LoVo (cell line): ENCODE measurements at regions not wholly inside any gene's neighbourhood (a gene's known extent, or its start where the extent isn't known, plus 50 kb on each side); places are given as distances from the start of the nearest gene placed in this dataset.

Experiments used
- DNase-seq: peaks from one replicate; pipeline ENCODE4 v3.0.0-alpha.2; 2016; ENCODE audit warnings: low spot score

DNA sequence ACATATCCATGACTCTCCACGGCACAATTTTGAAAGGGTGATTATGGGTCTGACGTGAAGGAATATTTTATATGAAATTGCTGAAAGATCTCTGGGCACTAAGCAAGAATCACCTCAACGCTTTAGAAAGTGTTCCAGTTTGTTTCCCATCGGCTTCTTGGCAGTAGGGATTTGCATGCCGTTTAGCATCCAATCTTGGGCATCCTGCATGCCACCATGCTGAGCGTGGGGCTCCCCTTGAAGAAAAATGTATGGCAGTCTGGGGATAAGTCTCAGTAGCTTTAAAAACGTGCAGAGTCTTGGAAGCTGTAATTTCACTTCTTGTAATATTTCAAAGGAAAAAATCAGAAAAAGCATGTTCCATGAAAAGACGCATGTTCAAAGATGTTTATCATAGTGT lies 151.7 kb downstream of the DMRT2 start:
- no peak for DNase-seq

DNA sequence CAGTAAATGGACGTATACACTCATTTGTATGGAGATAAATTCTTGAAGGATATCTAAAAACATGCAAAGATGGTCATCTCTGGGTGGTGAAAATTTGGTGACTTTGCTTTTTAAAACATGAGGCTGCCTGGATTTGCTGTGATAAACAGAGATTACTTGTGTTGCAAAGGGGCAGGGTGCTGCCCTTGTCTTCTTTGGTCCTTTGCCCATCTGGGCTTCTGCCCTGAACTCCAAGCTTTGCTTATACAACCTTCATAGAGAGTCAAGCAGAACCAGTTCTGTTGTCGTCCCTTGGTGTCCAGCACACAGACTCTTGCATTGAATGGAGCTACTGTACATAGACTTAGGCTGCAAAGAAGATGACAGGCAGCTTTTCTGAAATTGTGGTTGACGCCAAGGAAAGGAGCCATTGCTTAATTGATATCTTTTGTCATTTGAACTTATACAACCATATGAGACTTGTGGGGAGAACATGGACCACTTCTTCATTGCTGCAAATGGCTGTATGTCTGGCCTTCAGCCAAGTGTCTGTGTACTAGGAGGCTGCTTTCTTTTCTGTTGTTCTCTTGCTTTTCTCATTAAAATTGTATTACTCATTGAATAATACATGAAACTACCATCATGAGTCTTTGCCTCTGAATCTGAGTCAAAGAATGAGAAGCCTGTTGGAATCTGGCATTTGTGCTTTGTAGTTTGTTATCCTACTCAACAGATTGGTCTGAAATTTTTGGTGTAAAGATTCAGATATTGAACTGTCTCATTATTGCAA lies 152.5 kb downstream of the DMRT2 start:
- no peak for DNase-seq

DNA sequence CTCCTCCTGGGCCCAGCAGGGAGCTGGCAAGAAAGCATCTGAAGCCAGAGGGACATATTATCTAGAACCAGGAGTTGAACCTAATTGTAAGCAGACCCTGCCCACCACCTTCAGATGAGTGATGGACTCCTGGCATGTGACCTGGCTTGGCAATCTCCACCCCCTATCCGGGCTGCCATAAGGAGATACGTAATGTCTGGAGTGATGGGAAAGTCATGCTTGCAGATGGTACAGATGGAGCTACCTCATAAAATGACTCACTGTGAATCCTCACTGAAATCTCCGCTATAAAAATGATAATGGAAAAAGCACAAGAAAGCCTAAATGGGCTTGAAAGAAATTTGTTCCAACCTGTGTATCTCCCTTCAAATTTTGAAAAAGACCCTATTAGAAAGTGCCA lies 157.5 kb downstream of the DMRT2 start:
- DNase-seq, result no peak

DNA sequence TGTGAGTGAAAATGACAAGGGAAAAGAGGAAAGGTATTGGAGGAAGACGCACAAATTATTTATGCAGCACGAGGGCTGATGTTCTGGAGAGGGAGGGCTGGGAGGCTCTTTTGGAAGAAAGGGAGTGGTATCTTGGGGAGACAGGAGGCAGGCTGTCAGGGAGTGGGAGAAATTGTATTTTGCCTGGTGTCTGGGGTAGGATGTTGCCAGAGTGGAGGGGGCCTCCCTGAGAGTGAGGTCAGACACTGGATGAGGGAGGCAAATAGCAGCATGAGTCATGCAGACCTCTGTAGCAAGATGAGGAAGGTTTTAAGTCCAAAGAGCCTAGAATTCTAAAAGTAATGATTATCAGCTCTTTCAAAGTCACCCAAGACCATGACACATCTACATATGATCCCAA lies 158.0 kb downstream of the DMRT2 start:
- DNase-seq, result no peak

DNA sequence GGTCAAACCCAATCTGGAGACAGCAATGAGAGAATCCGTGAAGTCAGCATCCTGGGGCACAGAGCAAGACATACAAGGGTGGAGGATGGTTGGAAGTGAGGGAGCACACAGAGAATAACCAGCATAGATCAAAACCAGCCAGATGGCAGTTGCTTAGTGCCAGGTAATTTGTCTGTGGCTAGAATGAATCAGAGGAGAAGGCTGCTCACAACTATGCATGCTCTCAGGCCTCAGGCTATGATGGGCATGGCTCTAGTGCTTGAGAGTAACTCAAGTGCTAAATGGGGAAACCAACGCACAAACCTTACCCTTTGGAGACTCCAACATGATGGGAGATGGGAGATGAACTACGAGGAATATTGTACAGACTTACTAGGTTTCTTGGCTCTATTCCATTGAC lies 160.8 kb downstream of the DMRT2 start:
- no peak for DNase-seq

DNA sequence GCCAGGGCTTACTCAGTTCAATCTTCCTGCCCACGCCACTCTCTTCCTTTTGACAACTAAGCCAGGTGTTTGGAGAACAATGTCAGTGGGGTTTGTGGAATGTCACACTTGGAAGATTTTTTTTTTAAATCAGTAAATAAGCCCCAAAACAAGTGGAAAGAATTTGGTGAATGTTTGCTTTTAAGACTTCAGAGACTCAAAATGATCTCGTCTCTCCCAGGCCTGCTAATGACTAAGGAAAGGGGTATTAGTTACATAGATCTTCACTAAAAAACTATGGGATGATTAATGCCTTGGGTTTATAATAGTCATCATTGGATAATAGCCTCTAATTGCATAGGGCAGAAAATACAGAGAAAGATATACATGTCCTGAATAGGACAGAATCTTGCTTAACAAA lies 166.4 kb downstream of the DMRT2 start:
- no peak for DNase-seq

DNA sequence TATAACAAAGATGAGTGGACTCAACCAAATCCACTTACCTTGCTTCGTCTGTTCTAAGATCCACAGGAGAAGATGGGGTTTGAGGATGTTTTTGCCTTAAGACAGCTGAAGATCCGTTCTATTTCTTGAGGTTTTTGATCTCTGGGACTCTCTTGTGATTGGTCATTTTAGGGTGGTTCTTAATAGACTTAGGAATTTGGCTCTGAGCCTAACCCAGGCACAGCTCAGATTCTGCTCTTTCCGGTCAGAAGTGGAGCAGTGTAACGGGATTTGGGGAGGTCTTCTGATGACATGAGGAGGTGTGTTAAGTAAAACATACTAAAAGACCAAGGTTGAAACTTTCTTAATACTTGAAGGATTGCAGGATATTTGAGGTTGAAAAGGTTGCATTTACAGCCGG lies 166.9 kb downstream of the DMRT2 start:
- DNase-seq, result no peak

DNA sequence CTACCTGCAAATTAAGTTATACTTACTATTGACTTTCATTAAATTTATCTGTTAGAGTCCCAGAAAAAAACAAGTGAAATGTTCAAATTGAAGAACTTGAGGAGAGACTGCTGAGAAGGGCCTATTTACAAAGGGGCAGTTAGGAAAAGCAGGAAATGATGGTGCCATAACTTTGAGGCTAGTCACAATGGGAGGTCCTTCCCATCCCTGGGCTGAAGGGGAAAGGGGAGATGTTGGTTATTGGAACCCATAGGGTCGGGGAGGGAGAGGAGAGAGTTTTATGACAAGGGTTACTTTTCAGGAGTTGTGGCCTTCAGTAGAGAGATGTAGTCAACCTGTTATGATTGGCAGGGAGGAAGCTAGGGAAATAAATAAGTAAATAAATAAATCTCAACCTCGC lies 169.1 kb downstream of the DMRT2 start:
- DNase-seq, result no peak

DNA sequence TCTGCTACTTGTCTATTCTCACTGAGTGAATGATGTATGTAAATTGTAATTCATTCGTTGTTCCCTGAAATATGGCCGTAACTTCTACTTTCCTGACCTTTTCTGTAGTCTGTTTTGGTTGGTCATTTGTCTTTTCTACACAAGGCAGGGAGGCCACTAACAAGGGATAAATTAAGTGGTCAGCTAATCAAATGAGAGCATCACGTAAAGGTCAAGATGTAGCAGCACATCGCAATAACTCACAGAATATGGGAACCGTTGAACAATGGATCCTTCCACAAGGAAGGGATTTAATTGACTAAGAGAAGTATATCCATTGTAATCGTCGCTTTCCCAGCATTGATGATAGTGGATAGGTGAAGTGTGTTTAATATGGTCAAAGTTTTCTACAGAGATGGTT lies 171.1 kb downstream of the DMRT2 start:
- DNase-seq, result no peak

DNA sequence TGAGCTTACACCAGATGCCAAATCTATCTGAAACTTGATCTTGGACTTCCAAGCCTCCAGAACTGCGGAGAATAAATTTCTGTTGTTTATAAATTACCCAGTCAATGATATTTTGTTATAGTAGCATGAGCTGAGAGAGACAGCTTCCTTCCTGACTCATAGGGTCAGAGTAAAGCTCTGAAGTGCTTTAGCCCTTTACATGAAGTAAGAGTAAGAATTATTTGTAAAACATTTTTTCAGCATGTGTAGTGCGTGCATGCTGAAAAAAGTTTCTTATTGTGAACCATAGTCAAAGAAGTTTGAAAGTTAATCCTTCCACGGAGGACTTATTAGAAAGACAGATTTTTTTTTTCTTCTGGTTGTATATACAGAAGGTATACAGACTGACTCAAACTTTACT lies 172.4 kb downstream of the DMRT2 start:
- no peak for DNase-seq

DNA sequence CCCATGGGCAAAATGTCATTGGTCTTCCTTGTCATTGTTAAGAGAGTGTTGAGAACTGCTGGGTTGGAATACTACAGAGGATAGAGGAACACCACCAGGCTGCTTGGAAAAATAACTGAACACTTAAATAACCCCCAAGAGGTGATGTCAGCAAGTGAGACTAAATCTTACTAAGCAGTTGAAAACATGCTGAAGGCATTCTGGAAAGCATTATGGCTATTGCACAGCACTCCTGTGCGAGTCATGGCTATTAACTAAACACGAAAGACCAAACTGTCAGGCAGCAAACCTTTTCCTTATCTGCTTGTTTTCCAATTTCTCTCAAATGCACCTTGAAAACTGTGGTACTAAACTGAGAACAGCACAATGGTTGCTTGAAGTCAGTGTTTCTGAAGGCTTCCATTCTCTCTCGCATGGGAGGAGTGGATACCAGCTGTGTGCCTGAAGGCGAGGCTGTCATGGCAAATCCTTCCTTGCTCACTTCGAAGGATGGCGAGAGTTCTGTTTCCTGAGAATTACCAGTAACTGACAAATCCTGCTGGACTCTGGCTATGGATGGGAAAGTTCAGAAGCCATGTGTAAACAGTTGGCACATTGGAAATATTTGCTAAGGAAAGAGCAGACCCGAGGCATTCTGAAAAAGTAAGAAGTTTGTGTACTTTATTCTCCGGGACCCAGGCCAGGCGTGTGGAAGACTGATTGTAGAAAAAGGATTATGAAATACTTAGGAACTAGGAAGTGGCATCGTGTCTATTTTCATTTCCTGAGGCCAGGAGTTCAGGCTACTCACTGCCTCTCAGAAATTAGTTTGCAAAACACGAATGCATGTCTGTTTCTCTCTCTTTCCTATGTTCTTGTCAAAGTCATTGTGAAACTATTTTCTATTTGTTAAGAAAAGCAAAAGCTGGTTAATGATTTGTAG lies 182.1 kb downstream of the DMRT2 start:
- no peak for DNase-seq

DNA sequence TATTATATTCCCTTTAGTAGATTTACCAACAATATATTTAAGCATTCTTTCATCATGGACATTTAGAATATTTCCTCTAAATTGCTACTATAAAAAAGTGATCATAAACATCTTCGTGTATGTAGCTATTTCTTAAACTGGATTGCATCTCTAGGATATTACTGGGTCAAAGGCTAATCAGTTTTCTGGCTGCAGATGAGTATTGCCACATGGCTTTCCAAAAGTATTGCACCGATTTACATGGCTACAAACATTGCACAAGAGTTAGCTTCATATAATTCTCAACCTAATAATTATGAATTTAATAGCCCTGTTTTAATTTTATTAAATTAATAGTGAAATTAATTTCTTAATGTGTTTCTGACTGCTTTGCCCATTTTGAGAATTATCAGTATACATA lies 183.4 kb downstream of the DMRT2 start:
- DNase-seq, result no peak

DNA sequence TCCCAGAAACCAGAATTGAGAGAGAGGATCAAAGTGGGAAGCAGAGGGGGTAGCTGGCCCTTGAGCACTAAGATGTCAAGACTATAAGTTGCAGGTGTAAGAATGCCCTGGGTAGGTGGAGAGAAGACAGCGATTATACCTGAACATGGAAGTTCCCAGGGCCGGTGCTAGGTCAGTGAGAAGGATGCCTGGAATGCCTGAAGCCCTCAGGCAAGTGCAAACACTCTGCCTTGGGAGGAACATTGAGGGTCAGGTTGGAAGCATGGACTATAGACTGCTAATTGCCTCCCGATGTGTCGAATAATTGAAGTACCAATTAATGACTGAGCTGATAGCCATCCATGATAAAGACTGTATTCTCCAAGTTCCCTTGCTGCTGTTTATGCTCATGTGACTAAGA lies 185.5 kb downstream of the DMRT2 start:
- no peak for DNase-seq

DNA sequence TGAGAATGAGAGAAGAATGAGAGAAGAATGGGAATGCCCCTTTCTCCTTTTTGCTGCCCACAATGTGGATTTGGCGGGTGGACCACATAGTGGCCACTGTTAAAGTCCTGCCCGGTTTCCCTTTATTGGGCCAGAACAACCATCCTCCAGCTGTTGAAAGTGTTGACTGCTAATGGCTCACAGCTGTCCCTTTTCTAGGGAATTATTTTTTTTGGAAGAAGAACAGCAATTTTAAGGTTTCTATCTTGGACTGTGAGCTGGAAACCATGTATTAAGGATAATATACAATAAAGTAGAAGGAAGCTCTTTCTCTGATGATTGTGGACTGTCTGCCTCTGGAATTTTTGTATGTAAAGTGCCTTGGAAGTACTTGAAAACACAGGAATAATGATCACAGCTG lies 185.9 kb downstream of the DMRT2 start:
- DNase-seq, result no peak

DNA sequence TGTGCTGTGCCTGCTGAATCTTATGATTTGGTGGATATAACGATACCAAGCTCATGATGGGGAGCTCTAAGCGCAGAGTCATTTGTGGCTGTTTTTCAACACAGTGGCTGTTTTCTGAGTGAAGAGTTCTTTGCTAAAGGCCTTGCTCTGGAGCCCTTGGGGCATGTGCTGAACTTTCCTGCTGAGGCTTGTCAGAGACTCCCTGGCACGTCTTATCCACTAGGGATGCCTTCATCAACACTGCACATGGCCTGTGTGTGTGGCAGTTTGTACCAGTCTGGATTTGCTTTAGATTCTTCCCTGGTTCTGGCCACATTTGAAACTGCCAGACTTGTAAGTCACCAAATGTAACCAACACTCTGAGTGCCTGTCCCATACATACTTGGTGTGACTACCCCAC lies 188.2 kb downstream of the DMRT2 start:
- DNase-seq, result no peak

DNA sequence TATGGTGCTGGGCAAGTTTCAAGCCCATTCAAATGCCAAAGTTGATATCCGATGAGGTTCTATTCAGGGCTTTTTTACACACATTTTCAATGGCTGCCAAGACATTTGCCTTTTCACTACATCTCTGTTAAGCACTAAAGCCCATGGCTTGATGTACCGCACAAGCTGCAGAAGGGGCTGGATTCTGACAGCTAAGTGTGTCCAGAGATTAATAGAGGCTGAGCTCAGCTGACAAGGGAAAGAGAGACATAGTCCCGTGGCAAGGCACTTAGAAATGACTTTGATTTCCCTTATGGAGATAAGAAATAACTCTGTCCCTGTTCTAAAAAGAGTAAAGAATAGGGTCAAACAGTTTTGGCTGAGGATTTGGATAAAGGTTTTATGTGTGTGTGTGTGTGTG lies 198.6 kb downstream of the DMRT2 start:
- DNase-seq, result no peak

DNA sequence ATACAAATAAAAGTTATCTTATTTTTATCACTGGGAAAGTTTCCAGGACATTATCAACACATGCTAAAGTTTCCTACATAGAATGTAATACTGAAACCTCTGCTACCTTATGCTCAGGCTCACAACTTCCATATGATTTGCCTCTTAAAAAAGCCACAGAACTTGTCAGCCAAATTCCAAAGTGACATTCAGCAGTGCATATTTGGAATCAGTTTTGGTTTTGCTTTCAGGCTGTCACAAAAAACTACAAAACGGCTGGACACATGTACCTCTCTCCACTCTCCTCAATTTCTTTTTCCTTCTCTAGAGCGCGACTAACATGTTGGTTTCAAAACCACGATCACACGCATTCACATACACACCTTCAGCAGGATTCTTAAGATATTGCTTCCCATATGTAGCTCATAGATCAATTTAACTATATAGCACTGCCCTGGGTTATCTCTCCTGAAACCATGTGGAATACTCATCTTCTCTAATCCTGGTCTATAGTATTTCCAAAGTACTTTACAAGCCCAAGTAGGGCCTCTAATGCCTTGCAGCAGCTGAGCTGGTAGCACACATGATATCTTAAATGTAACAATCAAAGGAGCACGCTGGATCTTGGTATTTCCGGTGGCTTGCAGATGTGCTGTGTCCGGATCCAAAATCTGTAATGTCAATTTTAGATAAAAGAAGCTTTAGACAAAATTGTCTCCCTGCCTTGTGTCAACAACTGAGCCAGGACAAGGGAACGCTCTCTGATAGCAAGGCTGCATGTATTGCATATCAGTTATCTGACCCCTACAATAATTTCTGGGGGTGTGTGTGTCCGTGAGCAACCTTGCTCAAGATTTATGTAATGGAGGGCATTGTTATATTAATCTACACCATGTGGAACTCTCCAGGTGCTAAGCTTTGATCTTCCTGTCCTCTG lies 203.2 kb downstream of the DMRT2 start:
- no peak for DNase-seq

DNA sequence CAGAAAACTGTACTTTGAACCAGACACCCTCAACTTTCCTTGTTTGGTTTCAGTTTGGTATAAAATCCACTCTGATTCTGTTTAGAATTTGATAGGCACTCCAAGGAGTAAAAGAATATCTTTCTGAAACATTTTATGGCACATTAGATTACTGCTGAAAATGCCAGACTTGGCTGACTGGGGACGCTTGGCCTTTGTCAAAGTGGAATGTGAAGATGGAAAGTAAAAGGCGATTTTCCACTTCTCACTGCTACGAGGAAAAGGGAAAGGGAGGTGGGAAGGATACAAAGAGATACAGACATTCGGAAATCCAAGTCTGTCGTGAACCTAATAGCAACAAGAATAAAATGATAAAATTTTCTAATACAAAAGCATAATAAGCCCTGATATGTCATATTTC lies 203.9 kb downstream of the DMRT2 start:
- DNase-seq, result no peak

DNA sequence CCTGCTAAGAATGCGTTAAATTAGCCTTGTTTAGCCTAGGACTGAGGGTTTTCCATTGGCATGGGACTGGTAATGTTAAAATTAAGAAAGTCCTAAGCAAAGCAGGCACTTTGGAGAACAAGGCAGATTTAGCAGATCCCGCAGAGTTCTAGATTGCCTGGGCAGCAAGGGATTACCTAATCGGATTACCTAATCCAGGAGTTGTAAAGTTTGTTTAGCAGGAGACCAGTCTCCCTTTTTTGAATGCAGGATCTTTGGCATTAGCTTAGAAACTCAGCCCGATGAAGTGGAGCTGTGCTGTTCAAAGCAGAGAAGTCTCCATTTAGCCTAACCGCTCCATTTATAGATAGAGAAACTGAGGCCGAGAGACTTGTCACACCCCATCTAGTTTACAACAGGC lies 206.0 kb downstream of the DMRT2 start:
- DNase-seq, result no peak

DNA sequence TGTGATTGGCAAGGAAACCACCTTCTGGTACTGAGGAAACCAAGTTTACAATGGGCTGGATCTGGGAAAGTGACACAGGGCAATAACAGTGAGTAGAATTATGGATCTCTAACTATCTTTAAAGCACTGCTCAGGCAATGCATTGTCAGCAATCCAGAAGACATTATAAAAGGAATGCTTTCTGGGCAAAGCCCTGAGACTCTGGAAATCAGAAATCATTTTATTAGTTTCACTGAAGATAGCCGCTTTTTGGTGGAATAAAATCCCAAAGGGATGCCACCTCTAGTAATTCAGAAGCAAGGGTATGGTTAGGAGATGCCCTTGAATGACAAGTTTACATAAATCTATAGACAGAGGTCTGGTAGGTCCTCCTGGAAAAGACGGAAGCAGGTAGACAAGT lies 211.1 kb downstream of the DMRT2 start:
- DNase-seq, result no peak

DNA sequence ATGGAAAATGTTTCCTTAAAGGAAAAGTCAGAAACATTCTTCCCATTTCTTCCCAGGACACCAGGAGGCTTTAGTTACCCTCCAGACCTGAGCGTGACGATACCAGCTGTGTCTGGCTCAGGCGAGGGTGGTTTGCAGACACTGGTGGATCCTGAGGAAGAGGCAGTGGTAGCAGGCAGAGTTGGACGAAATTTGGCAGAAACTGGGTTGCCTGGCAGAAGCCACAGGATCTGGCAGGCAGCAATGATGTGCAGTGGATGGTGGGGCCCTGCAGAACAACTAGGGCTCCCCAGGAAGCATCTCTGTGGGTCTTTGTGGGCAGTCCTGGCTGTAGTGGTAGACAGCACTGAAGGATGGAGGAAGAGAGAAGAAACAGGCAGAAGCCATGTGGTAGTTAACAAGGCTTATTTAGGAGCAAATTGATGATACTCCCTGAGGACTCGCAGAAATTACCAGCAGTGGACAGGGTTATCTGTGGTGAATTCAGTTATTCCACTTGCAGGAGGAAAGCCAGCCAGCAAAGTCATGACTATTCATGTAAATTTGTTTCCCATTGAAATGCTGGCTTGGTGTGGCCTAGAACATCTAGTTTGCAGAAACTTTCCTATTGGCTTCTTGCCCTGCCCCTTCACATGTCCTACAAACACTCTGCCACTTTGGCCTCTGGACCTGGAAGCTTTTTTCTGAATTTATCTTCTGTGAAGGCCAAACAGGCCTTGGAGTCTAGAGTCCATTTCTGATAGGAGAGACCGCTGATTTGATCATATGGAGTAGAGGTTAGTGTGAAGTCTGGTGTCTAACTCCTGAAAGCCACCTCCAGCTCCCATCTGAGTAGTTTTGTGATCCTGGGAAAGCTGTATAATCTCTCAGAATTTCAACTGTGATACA lies 212.0 kb downstream of the DMRT2 start:
- DNase-seq, result no peak
